Fibroblast of pulmonary artery (primary cell): ENCODE measurements at regions not wholly inside any gene's neighbourhood (a gene's known extent, or its start where the extent isn't known, plus 50 kb on each side); places are given as distances from the start of the nearest gene placed in this dataset.

Experiments
- DNase-seq: peaks from one replicate; pipeline ENCODE4 v3.0.0-alpha.2; 2010; ENCODE audit warnings: low read depth
- H3K4me3 ChIP-seq: replicated peaks from 2 replicates; pipeline ENCODE4 v1.5.1; 2011; ENCODE audit warnings: low read depth, mild to moderate bottlenecking, control low read depth, low read length, moderate library complexity
- TF ChIP-seq, protein P1 (sequence below): IDR thresholded peaks from 2 replicates; pipeline ENCODE4 v1.5.1; 2011; ENCODE audit warnings: mild to moderate bottlenecking, control low read depth, low read length, inconsistent platforms; ENCODE audit errors: missing control alignments

DNA sequence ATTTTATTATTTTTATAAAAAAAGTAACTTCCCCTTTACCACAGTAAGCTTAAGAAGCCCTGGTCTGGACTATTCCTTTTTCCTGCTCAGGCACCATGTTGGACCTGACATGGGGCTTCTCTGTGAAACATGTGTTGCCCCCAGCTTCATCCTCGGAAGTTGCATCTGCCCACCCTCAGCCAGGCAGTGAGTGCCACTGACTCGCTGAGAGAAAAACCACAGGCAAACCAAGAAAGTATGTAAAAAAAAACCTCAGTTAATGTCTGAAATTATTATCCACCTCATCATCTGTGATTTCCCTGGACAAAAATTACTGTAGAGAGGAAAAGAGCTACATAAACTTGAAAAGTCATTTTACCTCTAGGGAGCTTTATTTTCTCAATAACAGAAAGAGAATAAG is 109.9 kb upstream of the MCHR2 start:
- DNase-seq: no peak
- TF ChIP-seq, protein P1, sequence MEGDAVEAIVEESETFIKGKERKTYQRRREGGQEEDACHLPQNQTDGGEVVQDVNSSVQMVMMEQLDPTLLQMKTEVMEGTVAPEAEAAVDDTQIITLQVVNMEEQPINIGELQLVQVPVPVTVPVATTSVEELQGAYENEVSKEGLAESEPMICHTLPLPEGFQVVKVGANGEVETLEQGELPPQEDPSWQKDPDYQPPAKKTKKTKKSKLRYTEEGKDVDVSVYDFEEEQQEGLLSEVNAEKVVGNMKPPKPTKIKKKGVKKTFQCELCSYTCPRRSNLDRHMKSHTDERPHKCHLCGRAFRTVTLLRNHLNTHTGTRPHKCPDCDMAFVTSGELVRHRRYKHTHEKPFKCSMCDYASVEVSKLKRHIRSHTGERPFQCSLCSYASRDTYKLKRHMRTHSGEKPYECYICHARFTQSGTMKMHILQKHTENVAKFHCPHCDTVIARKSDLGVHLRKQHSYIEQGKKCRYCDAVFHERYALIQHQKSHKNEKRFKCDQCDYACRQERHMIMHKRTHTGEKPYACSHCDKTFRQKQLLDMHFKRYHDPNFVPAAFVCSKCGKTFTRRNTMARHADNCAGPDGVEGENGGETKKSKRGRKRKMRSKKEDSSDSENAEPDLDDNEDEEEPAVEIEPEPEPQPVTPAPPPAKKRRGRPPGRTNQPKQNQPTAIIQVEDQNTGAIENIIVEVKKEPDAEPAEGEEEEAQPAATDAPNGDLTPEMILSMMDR: no peak
- no peak overlapping the region for H3K4me3 ChIP-seq

DNA sequence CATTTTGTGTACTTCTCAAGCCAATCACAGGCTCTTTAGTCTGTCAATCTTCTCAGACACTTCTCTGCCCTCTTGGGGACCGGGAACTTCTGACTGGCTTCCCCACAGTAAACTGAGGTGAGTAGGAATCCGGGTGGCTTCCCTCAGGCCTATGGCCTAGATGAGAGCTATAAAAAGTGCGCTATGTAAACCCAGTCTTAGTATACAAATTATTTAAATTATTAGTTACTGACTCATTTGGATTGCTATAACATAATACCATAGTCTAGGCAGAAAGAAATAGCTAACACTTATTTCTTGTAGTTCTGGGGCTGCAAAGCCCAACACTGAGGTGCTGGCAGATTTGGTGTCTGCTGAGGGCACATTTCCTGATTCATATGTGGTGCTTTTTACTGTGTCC is 109.2 kb upstream of the MCHR2 start:
- TF ChIP-seq, protein P1: no peak
- no peak overlapping the region for H3K4me3 ChIP-seq
- no peak for DNase-seq

GRCh38 chr6:100101644-100102043 is 107.6 kb upstream of the MCHR2 start:
- no peak overlapping the region for H3K4me3 ChIP-seq
- TF ChIP-seq, protein P1: no peak
- no peak for DNase-seq

DNA sequence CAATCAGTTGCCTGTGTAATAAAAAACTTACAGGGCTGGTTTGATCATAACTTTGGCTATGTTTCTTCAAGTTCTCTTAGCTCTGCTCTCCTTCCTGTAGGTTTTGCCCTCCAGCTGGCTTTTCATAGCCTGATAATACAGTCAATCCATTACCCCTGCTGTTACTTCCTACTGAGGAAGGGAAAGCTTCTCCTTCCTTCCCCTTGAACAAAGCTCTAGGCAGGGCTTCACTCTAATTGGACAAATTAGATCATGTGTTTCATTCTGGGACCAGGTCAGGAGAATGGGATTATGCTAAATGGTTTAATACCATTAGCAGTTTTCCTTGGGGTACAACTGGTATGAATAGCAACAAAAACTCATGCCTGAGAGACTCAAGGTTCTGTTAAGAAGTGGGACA is 106.8 kb upstream of the MCHR2 start:
- H3K4me3 ChIP-seq: no peak overlapping the region
- no peak for DNase-seq
- TF ChIP-seq, protein P1: no peak

DNA sequence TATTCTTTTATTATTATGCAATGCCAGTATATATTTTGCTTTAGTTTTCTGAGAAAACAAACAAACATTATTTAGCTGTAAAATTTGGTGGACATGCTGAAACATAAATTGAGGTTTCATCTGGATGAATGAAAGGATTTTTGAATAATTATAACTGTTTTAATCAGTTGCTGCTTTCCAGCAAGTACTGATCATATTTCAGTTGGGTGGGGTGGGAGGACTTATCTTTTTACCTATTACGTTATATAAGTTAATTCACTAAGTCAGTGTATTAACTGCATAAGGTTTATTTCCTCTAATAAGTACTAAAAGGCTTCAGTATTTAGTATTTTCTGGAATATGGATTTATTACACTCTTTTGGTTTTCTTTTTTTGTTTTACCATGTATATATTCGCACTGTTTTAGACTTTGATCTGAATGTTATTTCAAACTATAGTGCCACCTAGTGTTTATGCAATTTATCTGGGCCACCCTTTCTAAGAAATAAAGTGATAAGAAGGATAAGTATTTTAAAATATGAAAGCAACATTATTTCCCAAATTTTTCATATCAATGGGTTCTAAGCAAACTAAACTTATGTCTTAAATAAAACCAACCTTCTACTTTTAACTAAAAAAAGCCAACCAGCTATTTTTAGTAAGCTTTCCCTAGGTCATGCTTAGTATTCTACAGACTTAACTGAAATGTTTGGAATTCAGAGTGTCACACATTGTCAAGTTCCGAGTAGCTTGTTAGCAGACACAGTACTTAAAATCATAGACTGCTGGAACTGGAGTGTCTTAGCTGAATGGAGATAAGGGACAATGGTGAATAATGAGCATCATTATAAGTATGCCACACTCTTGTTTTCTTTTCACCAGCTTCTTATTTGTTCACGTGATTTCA is 105.4 kb upstream of the MCHR2 start:
- peak; percentile 48 for DNase-seq
- TF ChIP-seq, protein P1: peak; percentile 55
- no peak overlapping the region for H3K4me3 ChIP-seq

DNA sequence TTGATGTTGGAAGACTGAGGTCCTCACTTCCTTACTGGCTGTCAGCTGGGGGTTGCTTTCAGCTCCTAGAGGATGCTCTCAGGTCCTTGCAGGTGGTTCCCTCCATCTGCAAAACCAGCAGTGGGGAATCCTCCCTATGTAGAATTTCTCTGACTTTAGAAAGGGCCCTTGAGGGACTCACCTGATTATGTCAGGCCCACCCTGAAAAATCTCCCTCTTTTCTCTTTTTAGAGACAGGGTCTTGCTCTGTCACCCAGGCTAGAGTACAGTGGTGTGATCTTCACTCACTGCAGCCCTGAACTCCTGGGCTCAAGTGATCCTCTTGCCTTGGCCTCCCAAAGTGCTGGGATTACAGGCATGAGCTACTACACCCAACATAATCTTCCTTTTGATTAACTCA is 102.9 kb upstream of the MCHR2 start:
- TF ChIP-seq, protein P1: no peak
- no peak for DNase-seq
- no peak overlapping the region for H3K4me3 ChIP-seq

GRCh38 chr6:100096341-100096740 is 102.3 kb upstream of the MCHR2 start:
- H3K4me3 ChIP-seq: no peak overlapping the region
- TF ChIP-seq, protein P1: no peak
- no peak for DNase-seq
